Fibroblast of peridontal ligament (primary cell): ENCODE measurements at regions not wholly inside any gene's neighbourhood (a gene's known extent, or its start where the extent isn't known, plus 50 kb on each side); places are given as distances from the start of the nearest gene placed in this dataset.
"Not testable (repeated sequence)": the region's sequence is repeated elsewhere in the genome, so short reads cannot be mapped to it uniquely, and the experiment has no call there.

Source experiments
- DNase-seq: peaks from one replicate; pipeline ENCODE4 v3.0.0-alpha.2; 2010; ENCODE audit errors: extremely low read depth

GRCh38 chr5:82560561-82560960 is 282.4 kb upstream of the RPS23 start:
- peak; percentile 14 for DNase-seq

GRCh38 chr5:82551840-82552385 is 273.8 kb upstream of the RPS23 start:
- DNase-seq: peak; percentile 33

GRCh38 chr5:82551192-82551591 is 273.0 kb upstream of the RPS23 start:
- DNase-seq: no peak

- DNase-seq: peak; percentile 48
Observed at GRCh38 chr5:82549263-82549662, 271.1 kb upstream of the RPS23 start.

GRCh38 chr5:82544004-82544403 is 265.9 kb upstream of the RPS23 start:
- no peak for DNase-seq

- DNase-seq: no peak
Observed at GRCh38 chr5:82540301-82540700, 262.1 kb upstream of the RPS23 start.

- DNase-seq: peak; percentile 96
Observed at GRCh38 chr5:82538339-82539034, 260.3 kb upstream of the RPS23 start.

- peak; percentile 11 for DNase-seq
Observed at GRCh38 chr5:82537687-82538306, 259.6 kb upstream of the RPS23 start.

- DNase-seq: peak; percentile 59
Observed at GRCh38 chr5:82534986-82535385, 256.8 kb upstream of the RPS23 start.

GRCh38 chr5:82532075-82532474 is 253.9 kb upstream of the RPS23 start:
- DNase-seq: not testable (repeated sequence)

- DNase-seq: no peak
Observed at GRCh38 chr5:82526540-82526939, 248.4 kb upstream of the RPS23 start.

GRCh38 chr5:82525626-82526025 is 247.5 kb upstream of the RPS23 start:
- DNase-seq: peak; percentile 8

GRCh38 chr5:82523633-82524032 is 245.5 kb upstream of the RPS23 start:
- DNase-seq: no peak

GRCh38 chr5:82522897-82523296 is 244.7 kb upstream of the RPS23 start:
- no peak for DNase-seq

GRCh38 chr5:82521431-82522051 is 243.4 kb upstream of the RPS23 start:
- no peak for DNase-seq

GRCh38 chr5:82519558-82519957 is 241.4 kb upstream of the RPS23 start:
- DNase-seq: no peak

- DNase-seq: no peak
Observed at GRCh38 chr5:82517544-82518075, 239.5 kb upstream of the RPS23 start.

- no peak for DNase-seq
Observed at GRCh38 chr5:82513738-82514137, 235.6 kb upstream of the RPS23 start.

- no peak for DNase-seq
Observed at GRCh38 chr5:82512025-82512424, 233.9 kb upstream of the RPS23 start.

- no peak for DNase-seq
Observed at GRCh38 chr5:82511134-82511533, 233.0 kb upstream of the RPS23 start.

GRCh38 chr5:82509762-82510161 is 231.6 kb upstream of the RPS23 start:
- no peak for DNase-seq

- DNase-seq: not testable (repeated sequence)
Observed at GRCh38 chr5:82506390-82506789, 228.2 kb upstream of the RPS23 start.
